HG03064 (cell line): ENCODE measurements at regions not wholly inside any gene's neighbourhood (a gene's known extent, or its start where the extent isn't known, plus 50 kb on each side); places are given as distances from the start of the nearest gene placed in this dataset.

Source experiments
- ATAC-seq: cut with Tn5 transposase; IDR thresholded peaks from one replicate; pipeline ENCODE4 v1.9.1; 2021; ENCODE audit warnings: low read depth; ENCODE audit not compliant: unreplicated experiment

DNA sequence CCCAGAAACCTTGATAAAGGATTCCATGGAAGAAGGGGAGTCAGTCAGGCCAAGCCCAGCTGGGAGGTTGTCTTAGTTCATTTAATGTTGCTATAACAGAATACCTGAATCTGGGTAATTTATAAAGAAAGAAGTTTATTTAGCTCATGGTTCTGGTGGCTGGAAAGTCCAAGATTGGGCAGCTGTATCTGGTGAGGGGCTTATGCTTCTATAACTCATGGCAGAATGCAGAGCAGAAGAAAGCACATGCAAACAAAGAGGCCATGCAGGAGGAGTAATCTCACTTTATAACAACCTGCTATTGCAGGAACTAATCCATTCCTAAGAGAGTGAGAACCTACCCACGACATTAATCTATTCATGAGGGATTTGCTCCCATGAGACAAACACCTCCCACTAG lies 54.2 kb upstream of the ANKRD1 start:
- no peak for ATAC-seq

- peak; percentile 55 for ATAC-seq
Measured at GRCh38 chr10:90977162-90977854, 56.4 kb upstream of the ANKRD1 start.

GRCh38 chr10:90977855-90978486 lies 57.1 kb upstream of the ANKRD1 start:
- ATAC-seq, result peak; percentile 11

GRCh38 chr10:90982406-90983008 lies 61.6 kb upstream of the ANKRD1 start:
- no peak for ATAC-seq

GRCh38 chr10:90983914-90984549 lies 63.1 kb upstream of the ANKRD1 start:
- no peak for ATAC-seq

- ATAC-seq, result no peak
Measured at GRCh38 chr10:90984898-90985297, 64.0 kb upstream of the ANKRD1 start.

DNA sequence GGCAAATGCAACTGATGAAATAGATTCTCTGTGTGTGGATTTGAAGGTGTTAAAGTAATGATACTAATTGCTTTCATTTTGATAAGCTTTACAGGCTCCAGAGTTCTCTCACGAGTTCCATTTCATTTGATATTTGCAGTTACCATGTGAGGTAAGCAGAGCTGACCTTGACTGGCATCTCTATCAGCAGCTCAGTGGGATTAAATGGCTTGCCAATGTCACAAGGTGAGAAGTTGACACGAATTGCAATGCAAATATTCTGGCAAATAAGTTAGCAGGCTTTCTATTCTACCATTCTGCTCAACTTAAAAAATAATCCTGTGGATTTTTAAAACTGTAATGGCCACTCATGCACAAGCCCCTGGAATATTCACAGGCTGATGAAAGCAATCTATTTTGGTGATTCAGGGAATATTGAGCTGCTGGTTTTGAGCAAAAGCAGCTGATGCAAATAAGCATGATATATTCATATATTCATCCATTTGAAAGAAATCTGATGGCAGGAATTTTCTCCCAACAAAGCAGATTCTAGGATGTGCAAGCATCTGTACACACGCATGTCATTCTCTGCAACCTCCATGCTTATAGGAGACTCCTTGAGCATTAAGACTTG lies 64.5 kb upstream of the ANKRD1 start:
- no peak for ATAC-seq

DNA sequence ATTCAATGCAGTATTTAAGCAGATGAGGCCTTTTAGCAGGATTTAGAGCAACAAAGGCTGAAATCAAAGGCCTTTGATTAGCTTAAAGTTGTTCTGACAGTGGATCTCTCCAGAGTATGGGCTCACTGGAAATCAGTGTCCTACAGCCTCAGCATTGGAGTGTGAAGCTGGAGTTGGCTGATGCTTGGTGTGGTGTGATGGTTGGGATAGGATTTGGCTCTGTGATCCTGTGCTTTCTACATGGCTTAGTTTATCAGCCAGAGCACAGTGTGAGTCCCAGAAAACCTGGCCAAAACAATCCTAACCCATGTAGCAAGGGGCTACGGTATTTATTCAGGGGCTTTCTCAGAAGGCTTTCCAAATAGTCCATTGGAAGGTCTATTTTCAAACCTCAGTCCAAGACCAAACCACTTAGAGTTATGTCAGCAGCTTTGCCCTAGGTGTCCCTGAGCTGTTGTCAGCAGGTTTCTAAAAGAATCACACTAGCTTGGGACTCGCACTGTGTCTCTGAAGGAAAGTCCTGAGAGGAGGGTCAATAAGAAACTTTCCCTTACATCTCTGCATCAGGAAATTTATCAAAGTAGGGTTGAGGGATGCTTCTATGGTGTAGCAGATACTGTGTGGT lies 65.4 kb upstream of the ANKRD1 start:
- no peak for ATAC-seq

GRCh38 chr10:90986870-90987269 lies 66.0 kb upstream of the ANKRD1 start:
- ATAC-seq, result no peak

DNA sequence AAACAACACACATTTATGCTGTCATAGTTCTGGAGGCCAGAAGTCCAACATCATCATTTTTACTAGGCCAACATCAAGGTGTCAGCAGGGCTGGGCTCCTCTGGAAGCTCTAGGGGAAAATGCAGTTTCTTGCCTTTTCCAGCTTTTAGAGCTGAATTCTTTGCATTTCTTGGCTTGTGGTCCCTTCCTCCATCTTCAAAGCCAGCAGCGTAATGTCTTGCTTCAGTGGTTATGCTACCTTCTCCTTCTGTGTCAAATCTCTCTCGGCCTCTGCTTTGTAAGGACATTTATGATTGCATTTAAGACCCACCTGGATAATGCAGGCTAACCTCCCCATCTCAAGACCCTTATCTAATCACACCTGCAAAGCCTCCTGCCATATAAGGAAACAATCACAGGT lies 66.5 kb upstream of the ANKRD1 start:
- ATAC-seq, result no peak

DNA sequence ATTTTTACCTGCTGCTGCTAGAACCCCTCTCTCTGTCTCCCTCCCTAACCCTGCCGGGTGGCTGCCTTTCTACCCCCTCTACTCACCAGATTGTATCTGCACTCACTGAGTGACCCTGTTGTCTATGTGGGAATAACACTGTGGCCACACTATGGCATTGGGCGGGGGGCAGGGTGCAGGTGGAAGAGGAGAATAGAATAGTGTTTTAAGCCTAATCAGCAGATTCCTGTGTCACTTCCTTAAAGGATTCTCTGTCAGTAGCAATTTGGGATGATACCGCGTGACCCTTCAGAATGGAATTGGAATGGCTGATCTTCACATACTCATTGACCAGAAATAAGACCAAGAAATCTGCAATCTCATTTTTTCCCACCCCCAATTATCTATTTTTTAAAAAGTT lies 67.1 kb upstream of the ANKRD1 start:
- ATAC-seq, result no peak

- ATAC-seq, result no peak
Measured at GRCh38 chr10:90988802-90989201, 67.9 kb upstream of the ANKRD1 start.

GRCh38 chr10:90989378-90989777 lies 68.5 kb upstream of the ANKRD1 start:
- no peak for ATAC-seq

GRCh38 chr10:90992462-90992861 lies 71.6 kb upstream of the ANKRD1 start:
- no peak for ATAC-seq

GRCh38 chr10:90993340-90993739 lies 72.5 kb upstream of the ANKRD1 start:
- ATAC-seq, result no peak

DNA sequence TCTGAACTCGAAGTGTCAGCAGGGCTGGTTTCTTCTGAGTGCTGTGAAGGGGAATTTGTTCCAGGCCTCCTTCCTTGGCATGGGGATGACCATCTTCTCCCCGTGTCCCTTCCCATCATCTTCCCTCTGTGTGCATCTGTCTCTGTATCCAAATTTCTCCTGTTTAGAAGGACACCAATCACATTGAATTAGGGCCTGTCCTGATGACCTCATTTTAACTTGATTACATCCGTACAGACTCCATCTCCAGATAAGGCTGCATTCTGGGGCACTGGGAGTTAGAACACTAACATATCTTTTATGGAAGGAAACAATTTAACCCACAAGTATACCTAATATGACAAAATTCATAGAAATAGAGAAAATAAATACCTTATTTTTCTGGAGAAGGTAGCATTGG lies 76.8 kb upstream of the ANKRD1 start:
- no peak for ATAC-seq

GRCh38 chr10:90998733-90999511 lies 78.0 kb upstream of the ANKRD1 start:
- ATAC-seq, result no peak

- ATAC-seq, result no peak
Measured at GRCh38 chr10:90999512-91000172, 78.8 kb upstream of the ANKRD1 start.

DNA sequence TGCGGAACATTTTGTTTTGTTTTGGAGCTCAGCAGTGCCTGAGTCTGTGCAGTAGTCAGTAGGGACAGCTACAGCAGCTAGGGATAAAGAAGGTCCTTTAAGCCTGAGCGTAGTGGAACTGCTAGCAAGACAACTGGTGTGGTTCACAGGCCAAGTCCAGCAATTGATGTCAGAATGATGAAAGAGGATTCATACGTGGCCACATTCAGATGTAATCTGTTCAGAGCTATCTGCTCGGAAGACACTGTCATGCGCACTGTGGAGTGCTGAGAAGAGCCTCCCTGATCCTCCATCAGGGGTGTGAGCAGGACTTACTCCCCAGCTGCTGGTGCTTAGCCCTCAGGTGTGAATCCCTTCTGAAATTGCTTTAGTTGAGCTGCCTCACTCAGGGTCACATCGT lies 79.6 kb upstream of the ANKRD1 start:
- ATAC-seq, result no peak
